SKM-1 (cell line): ENCODE measurements at regions not wholly inside any gene's neighbourhood (a gene's known extent, or its start where the extent isn't known, plus 50 kb on each side); places are given as distances from the start of the nearest gene placed in this dataset.

Experiments
- DNase-seq: peaks from one replicate; lab custom pipeline; 2025; ENCODE audit not compliant: unreplicated experiment; lab: John Stamatoyannopoulos, UW

DNA sequence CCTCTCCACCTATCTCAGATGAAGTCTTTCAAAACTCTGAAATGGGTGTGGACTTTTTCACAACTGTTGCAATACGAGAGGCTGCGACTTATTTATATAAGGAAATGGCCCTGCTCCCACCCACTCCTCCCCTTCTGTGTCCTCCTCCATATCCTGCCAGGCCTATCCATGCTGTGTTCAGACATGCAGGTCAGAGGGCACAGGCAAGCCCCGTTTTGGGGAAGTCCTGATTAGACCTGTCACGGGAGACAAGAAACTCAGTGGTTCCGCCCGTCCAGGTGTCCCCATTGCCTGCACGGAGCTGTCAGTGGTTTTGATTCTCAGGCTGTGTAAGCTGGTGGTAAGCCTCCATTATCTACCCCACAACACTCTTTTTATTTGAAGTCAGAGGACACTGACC, 99.6 kb upstream of the MGAT5 start:
- no peak for DNase-seq

DNA sequence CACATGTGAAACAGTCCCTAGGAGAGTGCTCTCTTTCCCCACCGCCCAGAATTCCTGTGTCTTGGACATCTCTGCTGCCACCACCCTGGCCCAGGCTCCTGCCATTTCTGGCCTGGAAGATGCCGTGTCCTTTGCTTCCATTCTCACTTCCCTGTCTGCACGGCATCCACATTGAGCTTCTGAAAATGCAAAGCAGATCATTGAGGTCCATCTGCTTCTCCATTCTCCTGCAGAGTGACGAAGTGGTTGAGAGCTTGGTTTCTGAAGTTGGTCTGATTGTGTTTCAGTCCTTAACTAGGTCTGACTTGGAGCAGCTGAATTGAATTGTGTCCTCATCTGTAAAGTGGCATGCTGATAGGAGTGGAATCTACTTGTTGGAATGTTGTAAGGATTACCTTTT, 98.7 kb upstream of the MGAT5 start:
- DNase-seq, result no peak

DNA sequence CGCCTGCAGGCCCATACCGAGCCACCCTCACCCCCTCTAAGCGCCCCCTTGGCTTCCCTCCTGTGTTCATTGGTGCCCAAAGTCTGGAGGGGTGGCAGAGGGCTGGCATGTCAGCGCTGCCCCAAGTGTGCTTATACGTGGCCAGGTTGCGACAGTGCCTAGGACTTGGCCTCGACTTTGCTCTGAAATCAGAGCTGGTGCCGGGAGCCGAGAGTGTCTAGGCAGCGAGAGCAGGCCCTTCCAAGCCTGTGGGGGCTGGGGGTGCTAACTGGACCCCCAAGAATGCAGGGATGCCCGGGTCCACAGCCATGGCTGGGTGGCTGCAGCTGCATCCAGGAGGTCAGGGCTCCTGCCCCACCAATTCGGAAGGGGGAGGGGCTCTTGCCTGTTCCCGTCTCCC, 95.6 kb upstream of the MGAT5 start:
- DNase-seq, result no peak

DNA sequence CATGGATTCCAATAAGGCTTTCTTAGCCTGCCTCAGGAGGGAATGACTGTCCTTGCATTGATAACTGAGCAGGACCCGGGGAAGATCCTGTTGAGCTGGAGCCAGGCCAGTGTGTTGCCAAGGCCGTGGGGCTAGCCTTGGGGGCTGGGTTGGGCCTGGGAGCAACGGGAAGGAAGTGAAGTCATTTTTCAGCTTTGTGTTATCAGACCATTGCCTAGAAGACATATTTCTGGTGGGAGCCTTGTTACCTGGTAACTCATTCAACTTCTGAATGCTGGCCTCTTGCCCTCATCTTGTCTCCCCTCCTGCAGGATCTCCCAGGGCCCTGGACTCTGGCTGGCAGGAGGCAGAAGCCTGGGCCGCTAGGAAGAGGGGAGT, 92.7 kb upstream of the MGAT5 start:
- DNase-seq, result no peak

DNA sequence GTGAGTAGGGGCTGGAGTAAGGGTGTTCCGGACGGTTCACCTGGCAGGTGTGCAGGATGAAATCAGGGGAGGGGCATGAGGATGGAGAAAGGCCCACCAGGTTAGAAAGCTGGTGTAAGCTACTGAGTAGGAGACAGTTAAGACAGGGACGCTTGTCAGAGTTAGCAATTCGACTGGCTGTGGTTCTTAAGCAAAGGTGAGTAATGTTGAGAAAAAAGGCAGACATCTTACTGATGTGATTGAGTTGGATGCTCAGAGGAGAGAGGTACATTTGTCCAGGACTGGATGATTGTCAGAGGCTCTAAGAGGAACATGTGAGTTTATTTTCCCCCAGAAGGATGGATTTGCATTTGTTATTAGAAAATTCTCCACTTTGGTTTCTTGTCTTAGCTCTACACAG, 90.5 kb upstream of the MGAT5 start:
- no peak for DNase-seq

DNA sequence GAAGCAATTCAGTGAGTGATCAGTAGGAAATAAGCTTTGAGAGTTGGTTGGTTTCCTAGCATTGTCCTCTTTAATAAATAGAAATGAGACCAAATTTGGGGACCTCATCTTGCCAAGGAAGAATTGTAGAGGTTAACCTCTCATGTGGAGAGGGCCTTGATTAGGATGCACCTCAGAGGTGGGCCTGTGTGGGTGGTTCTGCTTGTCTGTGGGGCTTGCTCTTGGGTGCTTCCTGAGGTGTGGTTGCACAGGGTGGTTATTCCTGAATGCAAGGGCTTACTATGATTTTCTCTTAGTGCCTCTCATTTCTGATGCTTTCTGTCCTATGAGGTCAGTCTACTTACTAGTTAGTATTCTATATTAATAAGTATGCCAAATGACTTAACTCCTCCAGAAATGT, 89.6 kb upstream of the MGAT5 start:
- DNase-seq, result no peak

DNA sequence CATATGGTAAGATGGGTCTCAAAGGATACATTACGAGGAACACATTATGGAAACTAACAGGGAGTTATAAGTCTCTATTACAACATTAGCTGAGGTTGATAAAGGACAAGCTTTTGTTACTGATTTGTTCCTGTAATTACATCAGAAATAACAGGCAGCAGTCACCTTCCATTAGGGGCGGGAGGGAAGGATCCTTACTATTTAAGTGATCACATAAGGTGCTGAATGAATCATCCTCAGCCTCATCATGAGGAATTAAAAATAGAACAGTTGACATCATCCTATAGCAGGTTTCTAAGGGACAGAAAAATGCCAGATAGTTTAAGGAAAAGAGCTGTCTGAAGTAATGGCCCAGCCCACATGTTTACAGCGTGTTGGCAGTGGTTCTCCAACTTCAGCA, 86.9 kb upstream of the MGAT5 start:
- DNase-seq, result no peak

DNA sequence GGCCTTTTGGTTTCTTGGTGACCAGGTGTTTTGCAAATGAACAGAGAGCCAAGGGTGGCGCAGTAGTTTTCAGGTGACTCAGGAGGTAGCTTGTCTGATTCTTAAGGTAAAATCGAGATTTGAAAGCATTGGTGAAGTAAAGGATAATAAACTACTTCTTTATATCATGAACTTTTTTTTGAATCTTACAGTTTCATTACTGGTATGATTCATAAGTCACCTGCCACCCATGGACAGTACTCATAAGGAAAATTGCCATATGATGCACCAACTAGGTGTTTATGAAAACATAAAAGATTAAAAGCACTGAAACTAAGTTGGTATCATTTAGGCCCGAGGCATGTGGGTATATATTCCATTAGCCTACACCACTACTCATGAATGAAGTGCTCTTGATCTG, 84.1 kb upstream of the MGAT5 start:
- no peak for DNase-seq

DNA sequence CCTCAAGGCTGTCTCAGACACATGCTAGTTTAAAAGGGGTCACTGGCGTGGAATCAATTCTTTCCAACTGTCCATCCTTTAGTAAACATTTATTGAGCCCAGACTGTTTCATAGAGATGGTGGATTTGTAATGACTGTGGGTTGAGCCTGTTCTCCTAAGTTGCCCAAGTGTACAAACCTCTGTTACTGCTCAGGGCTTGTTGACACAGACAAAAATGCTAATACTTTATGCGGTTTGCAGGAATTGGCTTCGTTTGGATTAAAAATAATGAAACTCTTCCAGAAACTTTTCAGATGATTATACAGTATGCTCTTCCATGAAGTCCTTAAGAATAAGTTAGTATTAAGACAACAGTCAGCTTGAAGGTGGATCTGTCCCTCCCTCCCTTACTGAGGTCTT, 83.6 kb upstream of the MGAT5 start:
- DNase-seq, result no peak

DNA sequence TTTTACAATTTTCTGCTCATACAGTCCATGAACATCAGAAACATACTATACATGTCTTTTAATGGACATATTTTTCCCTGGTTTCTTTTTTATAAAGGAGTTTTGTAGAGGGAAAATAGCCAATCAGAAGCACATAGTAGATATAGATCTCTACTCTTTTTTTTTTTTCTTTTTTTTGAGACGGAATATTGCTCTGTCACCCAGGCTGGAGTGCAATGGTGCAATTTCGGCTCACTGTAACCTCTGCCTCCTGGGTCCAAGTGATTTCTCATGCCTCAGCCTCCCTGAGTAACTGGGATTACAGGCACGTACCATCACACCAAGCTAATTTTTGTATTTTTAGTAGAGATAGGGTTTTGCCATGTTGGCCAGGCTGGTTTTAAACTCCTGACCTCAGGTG, 83.2 kb upstream of the MGAT5 start:
- no peak for DNase-seq

DNA sequence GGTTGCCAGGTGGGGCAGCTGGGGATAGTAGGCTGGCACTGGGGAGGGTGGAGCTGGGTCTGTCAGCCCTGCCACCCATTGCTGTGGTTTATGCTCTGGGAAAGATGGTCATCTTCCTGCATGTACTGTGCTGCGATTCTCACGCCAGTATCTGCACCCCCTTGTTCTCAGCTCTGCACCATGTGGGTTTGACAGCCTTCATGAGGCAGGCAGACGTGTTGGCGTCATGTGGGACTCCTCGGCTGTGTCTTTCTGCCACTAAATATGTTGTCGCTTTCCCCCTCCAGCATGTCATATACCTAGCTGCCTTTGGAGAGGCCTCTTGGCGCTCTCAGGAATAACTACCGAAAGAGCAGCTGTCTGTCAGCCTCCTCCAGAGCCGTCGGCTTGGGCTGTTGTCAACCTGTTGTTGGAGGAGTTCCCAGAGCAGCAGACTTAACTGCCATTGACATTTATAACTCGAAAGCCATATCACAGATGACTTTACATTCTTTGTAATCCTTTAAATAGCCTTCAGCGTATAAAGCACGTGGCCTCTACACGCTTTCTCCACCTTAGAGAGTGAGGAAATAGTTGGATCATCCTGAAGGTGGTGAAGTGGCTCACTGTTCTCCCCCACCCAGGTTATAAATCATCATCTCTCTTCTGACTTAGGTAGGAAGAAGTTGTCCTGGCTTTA, 80.4 kb upstream of the MGAT5 start:
- no peak for DNase-seq

DNA sequence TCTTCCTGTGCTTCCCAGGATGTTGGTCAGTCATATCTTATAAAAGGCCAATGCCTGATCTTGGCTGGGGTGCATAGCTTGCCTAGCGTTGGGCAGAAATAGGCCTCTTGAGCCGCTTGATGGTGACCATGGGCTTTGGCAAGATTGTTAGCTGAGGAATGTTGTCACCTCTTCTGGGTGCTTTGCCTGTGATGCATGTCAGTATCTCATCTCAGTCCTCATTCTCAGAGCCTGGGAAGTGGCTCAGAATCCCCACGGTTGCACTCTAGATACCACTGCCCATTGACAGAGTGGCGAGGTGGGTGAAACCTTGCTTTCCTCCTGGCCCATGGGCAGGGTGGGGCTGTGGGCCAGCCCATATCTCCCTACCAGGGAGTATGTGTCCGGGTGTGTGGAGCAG, 79.2 kb upstream of the MGAT5 start:
- DNase-seq, result no peak

DNA sequence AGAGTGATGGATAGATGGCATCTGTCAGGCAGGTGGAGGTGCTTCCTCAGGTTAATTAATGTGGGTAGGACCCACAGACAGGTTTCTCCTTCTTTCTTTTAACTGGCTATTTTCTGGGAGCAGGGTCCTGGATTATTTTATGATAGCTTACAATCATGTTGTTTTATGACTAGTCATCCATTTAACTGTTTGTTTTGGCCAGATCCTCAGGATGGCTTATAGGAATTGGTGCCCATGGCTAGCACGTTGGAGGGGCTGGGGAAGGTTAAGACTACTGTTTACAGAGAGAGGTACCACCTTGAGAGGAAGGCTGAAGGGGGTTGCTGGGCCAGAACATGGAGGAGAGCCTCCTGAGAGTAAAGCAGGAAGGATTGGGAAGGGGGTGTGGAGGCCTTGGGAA, 78.0 kb upstream of the MGAT5 start:
- no peak for DNase-seq

DNA sequence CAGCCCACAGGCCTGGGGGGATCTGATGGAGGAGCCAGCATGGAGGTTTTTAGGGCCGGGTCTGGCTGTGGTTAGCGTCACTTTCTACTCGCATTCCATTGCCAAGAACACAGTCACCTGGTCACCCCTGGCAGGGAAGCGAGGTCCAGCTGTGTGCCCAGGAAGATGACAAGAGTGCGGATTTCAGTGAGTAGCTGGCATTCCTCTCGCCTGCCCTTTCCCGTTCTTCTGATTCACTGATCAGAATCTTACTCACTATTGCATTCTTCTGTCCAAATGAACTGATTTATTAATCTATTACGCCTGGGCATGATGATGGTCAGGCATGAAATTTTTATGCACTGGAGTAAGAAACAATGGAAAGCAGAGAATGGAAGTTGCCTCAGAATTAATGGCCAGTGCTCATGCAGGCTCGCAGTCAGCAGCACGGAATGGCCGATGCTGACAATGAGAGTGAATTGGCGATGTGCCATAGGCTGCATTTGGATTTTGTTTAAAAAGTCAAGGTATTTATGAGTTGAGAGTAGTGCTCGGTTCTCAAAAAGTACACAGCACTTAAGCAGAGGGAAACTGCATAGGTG, 76.4 kb upstream of the MGAT5 start:
- DNase-seq, result no peak

DNA sequence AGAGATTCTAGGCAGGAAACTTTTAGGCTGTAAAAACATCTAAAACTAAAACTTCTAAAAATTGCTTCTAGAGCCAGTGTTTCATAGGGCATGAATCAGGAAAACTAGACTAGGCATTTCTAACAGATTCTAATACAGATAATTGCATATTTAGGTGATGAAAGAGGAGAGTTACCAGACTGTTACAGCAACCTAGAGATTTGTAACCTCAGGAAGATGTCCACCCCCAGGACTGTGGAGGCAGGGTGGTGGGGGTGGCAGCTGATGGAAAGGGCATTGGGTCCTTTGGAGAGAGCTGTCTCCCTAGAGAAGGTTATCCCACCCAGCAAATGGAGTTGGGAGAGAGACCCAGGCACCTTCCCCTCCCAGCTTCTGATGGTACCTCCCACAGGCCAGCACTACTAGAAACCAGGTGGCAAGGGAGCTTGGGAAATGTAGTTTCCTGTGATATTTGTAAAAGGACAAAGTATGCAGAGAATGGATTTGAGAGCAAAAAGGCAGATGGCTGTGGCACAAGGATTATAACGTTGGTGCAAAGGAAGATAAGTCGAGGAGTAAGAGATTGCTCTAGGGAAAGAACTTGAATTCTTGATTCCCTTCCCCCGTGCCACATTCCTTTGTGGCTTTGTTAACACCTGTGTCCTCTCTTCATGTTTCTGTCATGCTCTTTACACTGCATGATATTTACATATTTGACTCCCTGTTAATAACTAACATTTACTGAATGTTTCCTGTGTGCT, 75.6 kb upstream of the MGAT5 start:
- DNase-seq, result no peak

DNA sequence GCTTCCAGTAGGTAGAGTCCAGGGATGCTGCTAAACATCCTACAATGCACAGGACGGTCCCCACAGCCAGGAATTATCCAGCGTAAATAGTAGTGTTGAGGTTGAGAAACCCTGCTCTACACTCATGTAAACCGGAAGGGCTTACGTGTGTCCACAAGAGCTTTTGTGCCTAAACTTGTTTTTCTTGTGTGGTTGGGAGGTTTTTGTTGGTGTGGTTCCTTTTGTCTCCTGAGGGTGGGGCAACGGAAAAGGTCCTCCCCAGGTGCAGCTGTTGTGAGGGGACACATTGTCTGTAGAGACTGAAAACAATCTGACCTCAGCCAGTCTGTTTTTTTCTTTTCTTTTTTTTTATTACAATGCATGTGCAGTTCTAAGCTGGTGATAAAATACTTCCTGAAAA, 72.7 kb upstream of the MGAT5 start:
- no peak for DNase-seq

DNA sequence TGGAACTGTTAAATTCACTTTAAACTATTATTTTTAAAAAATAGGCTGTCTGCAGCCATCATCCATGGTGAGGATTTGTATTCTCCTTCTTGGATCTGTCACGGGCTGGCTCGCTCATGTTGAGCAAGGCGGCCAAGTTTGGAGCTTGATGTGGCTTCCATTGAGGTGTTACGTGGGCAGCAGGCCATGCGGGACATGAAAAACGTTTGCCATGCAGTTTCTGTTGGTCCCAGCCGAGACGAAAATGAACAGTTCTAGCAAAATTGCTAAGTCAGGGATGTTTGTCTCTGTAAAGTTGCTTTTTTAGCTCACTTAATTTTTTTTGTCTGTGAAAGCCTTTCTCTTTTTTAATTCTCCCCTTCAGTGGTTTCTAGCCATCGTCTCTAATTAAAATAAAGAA, 70.2 kb upstream of the MGAT5 start:
- no peak for DNase-seq

DNA sequence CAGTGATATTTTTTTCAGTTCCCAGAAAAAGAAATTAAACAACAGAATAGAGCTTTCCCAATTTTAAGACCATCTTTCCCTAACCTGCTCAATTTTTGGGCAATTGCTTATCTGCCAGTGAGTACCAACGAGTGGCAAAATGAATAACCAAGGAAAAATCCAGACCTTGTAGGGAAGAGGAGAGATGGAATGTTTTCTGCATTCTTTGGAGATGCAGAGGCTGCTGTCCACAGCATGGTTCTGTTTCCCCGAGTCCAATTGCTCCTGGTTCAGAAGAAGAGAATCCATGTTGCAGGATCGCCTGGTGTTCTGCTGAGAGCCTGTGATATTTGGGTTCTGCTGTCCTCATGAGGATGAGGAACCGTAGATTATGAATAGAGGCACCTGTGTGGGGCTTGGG, 68.2 kb upstream of the MGAT5 start:
- no peak for DNase-seq

DNA sequence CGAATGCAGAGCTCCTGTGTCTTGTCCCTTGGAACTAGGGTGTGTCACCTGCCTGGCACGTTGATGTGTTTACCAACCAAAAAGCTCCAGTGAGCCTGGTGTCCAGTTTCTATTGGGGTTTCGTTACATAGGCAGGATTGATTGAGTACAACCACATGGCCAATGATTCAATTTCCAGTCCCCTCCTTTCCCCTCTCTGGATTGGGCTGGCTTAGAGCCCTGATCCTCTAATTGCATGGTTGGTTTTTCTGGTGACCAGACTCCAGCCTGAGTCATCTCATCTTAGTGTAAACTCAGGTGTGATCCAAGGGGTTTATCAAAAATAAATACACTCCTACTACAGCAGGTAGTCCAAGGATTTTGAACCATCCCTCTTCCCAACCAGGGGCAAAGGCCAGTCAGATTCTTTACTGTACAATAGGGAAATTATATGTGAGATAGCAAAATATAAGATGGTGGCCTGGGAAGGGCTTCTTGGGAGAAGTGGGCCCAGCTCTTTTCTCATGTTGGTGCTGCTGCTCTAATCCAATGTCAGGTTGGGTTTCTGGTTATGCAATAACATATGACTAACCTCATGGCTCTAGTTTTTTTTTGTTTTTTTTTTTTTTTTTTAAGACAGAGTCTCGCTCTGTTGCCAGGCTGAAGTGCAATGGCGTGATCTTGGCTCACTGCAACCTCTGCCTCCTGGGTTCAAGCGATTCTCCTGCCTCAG, 64.7 kb upstream of the MGAT5 start:
- no peak for DNase-seq

DNA sequence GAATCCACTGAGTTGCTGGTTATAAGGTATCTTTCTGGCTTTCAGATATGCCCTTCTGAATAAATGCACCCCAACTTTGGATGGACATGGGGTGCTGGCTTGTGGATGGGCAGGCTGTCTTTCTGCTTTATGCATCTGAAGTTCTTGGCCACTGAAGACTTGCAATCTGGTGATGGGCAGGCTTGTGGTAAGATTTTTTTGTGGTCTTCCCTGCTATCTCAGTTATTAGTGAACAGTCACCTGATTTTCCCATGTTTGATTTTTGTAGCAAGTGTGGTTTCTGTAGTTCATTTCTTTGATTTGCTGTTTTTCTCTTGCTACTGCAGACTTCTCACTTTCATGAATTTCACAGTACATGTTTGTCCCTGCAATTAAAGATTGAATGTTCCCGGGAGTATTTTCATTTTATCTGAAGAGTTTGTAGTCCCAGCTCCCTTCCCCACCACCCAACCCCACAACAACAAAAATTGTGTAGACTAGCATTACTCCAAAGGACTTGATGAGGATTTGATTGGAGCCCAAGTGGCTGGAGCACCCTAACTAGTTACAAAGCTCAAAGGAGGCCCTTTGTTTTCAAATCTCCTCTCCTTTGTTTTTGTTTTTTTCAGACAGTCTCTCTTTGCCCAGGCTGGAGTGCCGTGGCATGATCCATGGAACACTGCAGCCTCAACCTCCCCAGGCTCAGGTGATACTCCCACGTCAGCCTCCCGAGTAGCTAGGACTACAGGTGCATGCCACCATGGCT, 63.6 kb upstream of the MGAT5 start:
- DNase-seq, result no peak

DNA sequence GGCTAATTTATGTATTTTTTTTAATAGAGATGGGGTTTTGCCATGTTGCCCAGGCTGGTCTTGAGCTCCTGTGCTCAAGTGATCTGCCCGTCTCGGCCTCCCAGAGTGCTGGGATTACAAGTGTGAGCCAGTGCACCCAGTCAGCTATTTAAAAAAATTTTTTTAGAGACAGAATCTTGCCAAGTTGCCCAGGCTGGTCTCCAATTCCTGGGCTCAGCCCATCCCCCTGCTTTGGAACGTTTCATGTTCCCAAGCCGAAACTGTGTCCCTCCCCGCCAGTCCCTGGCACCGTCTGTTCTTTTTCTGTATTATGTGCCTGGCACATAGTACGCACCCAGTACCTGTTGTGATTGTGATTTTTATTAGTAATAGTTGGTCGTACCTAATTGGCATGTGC, 63.1 kb upstream of the MGAT5 start:
- DNase-seq, result no peak
